GM19467 (cell line): ENCODE measurements at regions not wholly inside any gene's neighbourhood (a gene's known extent, or its start where the extent isn't known, plus 50 kb on each side); places are given as distances from the start of the nearest gene placed in this dataset.

Source experiments
- ATAC-seq: cut with Tn5 transposase; IDR thresholded peaks from one replicate; pipeline ENCODE4 v1.9.1; 2021; ENCODE audit warnings: mild to moderate bottlenecking, moderate library complexity; ENCODE audit not compliant: unreplicated experiment

DNA sequence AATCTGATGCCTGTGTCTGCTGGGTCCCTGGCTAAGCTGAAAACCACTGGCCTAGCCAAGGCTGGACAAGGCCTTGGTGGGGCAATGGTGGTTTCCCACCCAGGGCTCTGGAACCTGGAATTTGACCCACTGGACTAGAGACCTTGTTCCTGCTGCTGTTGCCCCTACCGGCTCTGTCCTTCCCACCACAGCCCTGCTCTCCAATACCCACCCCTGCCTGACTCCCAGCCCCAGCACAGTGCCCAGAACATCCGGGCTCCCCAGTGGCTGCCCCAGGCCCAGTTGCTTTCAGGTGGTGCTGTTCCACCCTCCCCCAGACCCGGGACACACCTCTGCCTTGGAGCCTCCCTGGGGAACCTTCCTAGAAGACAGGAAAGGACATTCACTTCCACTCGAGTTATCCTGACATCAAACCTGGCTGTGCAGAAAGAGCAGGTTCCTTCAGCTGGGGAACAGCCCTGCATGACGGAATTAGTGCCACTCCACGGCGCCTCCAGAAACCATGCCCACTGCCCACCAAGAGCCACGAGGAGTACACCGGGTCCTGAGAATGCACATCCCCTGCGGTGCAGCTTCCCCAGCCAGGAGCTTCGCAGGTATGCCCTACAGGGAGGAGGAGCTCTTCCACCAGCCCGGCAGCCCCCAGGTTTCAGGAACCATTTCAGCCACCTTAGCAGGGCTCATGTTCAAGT is 152.8 kb downstream of the OAT start:
- no peak for ATAC-seq

DNA sequence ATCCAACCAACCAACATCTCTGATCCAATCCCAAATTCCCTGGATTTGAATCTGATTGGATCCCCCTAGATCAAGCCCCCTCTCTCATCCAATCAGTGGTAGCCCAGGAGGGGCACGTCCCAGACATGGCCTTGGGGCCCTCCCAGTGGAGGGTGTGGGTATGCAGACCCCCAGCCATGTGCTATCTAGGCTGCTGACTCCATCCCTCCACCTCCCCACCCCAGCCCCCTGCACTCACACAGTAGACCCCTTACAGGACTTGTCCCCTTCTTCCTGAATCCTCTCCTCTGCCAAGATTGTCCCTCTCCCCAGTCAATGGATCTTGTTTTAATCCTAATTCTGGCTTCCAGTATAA is 153.4 kb downstream of the OAT start:
- no peak for ATAC-seq

DNA sequence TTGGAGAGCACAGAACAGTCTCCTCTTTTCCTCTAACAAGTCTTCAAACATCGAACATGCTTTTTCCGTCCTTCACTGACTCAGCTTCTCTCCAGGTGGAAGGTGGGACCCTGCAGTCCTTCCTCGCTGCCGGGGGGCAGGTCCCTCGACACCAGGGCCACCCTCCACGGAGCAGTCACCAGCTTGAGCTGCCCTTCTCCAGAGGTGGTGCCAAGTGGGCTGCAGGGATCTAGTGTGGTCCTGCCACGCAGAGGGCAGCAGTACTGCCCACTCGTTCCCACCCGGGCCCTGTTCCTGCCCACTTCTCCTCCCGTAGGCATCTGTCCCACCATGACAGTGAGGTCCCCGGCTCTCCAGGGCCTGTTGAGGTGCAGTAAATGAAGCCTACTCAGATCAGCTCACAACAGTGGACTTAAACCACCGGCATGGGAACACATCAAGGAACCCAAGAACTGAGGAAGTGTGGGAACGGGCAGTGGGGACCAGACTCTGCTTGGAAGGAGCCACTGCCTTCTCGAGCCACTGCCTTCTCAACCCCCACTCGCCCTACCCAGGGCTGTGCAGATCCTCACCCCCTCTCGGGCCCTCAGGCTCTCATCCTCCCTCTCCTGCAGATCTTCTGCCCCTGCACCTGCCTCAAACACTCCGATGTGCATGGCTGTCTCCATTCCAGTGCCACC is 153.9 kb downstream of the OAT start:
- ATAC-seq = no peak

DNA sequence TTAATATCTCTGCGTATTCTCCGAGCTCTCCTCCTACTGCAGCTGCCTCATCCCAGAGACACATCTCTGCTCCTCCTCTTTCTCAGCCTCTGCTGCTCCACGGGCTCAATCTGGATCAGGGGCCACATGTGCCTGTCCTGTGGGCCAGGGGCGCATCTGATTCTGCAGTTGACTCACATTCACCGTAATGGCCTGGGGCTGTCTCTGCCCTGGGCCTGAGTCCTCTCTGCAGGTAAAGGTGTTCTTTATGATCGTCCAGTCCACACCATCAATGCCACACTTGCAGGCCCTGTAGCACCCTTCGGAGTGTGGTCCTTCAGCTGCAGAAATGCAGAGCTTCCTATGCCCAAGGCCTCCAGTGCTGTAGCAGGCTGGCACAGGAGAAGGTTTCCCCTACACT is 154.5 kb downstream of the OAT start:
- no peak for ATAC-seq

DNA sequence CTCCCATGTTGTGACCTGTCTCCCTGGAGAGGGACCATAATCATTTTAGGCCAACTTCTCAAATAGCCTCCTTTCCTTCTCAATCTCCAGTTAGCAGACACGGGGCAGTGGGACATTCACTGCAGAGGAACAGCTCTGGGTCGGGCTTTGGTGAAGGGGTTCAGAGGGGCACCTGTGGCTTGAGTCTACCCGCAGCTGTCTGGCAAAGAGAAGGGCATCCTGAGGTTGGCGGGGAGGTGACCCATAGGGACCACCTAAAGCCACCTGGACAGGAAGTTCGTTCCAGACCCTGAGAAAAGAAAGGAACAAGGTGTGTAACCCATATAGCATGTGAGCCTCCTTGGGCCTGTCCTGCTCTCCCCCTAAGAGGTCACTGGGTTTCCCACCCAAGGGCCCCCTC is 155.0 kb downstream of the OAT start:
- ATAC-seq = no peak

DNA sequence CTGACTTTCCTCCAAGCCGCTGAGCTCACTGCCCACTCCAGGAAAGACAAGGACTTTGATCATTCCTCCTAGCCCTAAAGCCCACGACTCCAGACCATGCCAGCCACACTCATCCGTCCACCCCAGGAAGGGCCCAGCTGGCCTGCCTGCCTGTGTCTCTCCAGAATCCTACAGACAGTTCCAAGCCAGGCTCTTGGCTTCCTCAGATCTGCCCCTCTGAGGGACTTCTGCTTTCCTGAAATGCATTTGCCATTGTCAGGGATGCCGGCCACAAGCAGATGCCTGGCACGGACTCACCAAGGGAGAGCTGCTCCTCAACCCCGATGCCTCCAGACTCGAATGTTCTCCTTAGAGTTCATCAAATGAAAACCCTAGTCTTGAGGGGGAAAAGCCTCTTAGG is 155.8 kb downstream of the OAT start:
- no peak for ATAC-seq

DNA sequence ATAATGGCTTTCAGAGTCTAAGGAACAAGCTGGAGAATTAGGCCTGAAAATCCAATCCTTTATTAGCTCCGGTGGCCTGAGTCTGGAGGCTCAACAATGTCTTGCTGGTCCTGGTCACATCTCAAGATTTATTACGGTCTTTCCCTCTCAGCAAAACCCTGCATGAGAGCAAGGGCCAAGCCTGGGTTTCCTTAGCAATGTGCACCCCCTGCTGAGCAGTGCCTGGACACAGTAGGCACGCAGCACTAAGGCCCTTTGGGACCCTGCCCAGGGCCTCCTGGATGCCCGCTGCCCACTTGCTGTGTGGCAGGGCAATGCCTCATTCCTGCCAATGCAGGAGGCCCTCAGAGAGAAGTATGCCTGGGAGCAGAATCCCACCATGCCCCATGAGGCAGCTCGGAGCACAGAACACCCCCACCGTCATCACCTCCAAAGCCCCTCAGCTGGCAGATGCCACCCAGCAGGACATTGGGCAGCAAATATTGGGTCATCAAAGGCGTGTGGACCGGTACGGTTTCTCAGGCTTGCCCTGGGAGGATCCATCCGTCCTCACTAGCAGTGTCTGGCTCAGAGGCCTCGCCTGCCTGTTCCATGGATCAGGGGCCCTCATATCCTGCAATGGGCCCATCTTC is 156.4 kb downstream of the OAT start:
- ATAC-seq = no peak

DNA sequence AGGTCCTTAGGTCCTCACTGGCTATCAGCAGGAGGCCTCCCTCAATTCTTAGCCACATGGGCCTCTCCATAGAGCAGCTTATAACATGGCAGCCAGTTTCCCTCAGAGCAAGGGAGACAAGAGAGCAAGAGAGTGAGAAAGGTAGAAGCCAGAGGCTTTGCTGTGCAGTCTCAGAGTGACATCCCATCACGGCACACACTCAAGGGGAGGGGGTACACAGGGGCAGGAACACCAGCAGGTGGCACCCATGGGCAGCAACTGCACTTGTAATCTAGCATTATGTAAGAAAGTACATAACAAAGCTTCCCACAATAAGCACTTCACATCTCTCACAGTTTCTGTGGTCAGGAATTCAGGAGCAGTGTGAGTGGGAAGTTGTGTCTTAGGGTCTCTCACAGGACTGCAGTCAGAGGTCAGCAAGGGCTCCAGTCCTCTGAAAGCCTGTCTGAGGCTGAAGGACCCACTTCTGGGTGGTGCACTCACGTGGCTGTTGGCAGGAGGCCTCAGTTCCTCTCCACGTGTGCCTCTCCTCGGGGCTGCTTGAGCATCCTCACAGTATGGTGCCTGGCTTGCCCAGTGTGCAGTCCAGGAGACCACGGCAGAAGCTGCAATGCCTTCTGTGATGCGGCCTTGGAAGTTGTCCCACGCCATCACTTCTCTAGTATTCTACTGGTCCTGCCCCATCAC is 159.4 kb downstream of the OAT start:
- ATAC-seq = no peak

DNA sequence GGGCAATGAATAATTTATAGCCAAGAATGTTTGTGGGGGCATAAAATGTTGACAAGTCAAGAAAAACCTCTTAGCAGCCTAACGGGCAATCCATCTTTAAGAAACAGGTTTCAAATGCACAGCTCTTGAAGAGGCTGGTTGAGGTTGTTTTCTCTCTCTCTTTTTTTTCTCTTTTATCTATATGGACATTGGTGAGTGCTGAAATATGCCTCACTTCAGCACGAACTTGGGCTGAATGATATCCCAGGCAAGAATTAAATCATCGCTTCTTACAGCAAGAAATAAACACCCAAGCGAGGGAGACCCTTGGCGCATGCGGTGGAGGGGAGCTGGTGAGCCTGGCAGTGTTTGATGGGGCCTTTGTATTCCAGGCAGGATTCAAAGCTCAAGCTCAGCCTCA is 160.9 kb downstream of the OAT start:
- ATAC-seq = no peak

DNA sequence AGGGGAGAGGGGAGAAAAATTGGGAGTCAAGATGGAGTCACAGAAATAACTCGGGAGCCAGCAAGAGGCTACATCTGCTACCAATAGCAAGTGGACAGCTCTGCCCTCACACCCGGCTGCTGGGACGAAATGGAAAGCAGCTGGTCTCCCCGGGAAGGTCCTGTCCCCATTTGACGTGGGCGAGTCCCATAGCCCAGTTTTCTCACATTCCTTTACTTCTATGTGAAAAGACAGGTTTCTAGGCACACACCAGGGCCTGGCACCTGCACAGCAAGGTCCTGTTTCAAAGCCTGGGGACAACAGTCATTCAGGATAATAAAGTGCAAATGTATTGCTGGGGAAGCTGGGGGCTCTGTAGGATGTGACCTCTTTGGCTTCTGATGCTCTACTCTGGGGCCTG is 162.6 kb downstream of the OAT start:
- no peak for ATAC-seq

DNA sequence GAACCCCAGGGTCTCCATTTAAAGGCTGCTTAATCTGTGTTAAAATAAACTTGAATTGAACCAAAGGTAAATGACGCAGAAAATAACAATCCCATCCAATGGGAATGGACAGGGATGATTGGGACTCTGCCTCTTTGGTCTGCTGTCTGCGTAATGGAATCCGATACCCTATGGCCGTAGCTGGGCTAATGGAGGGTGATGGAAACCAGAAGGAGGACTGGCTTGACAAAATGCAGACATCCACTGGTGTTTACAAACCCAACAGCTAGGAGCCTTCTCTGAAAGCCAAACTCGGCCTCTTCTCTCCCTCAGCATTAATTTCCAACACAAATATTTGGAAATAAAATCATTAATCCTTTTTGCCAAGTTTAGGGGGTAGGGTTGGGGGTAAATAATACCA is 162.2 kb upstream of the CHST15 start:
- no peak for ATAC-seq

DNA sequence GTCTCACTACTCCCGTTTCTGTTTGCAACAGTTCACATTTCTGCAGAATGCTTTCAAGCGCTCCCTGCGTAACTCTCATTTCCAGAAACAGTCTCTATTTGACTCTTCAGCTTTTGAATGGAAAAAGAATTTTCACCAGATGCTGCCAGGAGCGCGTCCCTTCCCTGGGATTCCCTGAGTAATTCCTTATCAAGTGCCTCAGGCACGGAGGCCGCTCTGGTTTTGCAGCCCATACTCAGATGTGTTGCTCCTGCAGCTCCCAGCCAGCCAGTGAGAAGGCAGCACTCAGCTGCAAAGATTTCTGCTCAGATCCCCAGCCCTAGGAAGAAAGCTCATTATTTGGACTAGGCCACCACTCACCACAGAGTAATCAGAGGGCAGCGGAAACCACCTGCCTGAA is 161.1 kb upstream of the CHST15 start:
- no peak for ATAC-seq

DNA sequence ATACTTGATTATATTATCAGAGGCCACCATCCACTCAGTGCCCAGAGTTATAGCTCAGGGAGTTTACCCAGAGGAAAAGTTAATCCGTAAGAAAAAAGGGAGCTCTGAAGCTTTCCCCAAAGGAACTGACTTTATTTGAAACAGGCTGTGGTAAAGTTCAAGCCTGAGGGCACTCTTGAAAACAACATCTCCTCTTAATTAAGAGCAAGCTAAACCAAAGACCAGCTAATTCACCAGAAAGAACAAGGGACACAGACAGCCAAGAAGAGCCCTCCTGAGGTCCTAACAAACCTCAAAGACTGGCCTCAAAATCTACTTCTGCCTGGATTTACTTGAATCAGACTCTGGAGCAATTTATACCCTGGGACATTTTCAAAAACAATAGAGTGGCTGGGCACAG is 159.6 kb upstream of the CHST15 start:
- ATAC-seq = no peak

DNA sequence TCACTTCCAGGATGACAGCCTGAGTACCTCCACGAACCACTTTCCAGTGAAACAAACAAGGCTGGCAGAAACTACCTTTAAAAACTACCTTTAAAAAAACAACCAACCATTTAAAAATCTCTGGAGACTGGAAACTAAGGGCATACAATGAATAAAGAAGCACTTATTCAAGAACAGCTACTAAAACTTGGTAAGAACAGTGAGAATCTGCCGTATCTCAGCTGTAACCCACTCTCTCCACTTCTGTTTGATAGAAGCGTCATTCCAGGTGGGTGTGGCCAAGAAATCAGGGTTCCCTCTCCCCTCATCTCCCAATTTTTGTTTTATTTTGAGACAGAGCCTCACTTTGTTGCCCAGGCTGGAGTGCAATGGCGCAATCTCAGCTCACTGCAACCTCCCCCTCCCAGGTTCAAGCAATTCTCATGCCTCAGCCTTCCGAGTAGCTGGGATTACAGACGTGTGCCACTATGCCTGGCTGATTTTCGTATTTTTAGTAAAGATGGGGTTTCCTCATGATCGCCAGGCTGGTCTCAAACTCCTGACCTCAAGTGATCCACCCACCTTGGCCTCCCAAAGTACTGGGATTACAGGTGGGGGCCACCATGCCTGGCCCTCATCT is 158.8 kb upstream of the CHST15 start:
- no peak for ATAC-seq

DNA sequence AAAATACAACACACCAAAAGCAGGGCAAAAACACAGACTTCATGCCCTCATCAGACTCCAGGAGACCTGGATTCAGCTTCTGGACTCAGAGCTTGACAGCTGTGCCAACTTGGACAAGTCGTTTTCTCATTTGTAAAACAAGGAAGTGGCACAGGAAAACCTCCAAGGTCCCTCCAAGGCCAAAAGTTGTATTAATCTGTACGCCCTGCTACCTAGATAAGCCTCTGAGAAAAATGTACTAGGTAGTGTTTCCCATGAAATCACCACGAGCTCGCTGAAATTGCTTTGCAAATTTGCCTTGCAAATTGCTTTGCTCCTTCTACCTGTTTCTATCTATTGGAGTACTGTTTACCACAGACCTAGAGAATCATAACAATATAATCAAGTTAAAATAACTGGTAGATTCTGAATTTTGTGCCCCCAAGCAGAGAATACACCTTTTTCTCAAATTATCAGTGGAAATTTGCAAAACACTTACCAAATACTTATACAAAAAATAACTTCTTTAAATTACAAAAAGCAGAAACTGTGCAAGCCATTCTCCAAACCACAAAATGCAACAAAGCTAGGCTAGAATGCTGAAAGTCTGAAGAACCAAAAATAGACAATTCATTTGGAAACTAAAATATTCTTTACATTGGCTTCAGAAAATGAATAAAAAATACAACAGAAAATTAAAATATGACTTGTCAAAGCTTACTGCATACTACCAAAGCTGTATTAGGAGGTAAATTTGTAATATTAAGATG is 158.1 kb upstream of the CHST15 start:
- no peak for ATAC-seq

DNA sequence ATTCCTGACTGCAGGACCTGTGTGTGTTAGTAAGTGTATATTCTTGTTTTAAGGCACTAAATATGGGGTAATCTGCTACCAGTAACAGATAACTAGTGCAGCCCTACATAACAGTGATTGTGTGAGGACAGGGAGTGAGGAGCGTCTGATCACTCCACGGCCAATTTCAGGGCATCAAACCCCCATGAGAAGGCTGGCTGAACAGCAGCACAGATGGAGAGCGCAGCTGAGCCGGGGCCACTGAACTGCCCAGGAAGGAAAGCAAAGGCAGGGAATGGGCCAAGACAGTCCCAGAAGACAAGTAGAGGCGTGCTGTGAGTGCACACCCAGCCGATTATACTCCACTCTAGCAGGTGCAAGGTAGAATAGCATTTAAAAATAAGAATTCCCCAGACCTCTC is 157.1 kb upstream of the CHST15 start:
- ATAC-seq = no peak

DNA sequence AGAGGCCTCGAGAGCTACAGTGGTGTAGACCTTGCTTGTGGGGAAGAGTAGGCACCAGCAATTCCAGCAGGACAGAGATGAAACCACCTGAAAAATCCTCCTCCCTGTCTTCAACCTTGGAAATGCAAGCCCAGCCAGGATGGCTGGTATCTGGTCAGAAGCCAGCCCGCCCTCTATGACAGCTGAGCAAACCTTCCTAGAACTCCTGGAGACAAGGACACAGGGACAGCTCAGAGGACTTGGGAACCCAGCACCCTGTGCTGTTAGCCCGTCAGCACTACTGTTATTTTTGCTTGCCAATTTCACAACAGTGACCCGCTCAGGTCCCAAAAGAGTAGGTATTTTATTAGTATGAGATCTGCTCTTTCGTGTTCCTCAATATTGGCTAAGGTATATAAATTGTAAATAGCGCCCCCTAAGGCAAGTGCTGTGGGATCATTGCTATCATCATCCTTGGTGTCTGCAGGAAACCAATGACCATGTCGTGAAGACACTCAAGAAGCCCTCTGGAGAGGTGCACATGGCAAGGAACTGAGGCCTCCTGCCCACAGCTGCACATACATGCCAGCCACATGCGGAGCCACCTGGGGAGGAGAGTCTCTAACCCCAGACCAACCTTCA is 156.5 kb upstream of the CHST15 start:
- ATAC-seq = no peak

DNA sequence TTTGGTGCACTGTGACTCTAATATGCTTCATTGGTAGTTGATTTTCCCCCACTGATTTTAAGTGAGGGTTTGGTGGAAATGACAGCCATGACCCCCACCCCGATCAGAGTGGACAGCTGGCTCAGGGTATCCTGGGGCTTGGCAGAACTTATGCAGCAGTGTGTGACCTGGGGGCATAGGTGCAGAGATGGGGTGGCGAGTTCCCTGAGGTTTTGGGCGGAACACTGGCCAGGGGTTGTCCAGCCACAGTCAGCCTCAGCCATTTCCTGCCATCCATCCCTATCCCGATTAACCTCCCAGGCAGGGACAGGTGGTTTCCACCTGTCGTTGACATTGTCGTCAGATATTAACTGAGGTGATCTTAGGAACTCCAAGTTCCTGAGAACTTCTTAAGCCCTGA is 155.8 kb upstream of the CHST15 start:
- no peak for ATAC-seq

DNA sequence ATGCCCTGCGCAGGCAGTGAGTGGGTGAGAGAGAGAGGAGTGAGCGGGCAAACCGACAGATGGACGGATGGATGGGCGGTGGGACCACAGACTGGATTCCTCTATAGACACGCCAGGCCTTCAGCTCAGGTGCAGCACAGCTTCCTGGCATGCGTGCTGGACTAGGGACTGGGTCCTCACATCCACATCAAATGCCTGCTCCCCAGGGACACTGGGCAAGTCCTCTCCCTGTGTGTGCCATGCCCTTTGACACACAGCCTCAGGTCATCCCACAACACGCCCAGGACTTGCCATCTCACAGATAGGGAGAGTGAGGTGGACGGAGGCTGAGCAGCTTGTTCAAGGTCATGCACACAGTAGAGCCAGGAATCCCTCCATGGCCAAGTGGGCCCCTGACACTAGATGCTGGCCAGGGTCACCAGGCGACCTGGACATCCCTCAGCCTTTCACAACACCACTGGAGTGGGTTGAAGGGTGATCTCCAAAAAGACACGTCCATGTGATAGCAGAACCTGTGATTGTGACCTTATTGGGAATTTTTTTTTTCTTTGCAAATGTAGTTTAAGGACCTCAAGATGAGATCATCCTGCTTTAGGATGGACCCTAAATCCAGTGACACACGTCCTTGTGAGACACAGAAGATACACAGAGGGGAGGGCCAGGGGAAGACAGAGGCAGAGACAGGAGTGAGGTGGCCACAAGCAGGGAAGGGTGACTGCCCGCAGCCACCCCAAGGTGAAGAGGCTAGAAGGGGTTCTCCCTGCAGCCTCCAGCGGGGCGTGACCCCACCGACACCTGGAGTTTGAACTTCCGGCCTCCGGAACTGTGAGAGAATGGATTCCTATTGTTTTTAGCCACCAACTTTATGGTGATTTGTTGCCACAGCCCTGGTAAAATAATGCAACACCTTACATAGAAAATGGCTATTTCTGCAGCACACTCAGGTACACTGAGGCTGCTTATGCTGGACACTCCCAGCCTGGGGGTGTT is 155.0 kb upstream of the CHST15 start:
- ATAC-seq = no peak
